Body of pancreas (tissue), 4 donors: ENCODE measurements at regions not wholly inside any gene's neighbourhood (a gene's known extent, or its start where the extent isn't known, plus 50 kb on each side); places are given as distances from the start of the nearest gene placed in this dataset.

Source experiments
- ATAC-seq: fragments of 150-250 bp; one replicate; pipeline ENCODE4 v1.9.1; 2016
- DNase-seq, 4 donors: peaks; one replicate each; pipeline ENCODE4 v3.0.0-alpha.2; 2019
- H3K27ac ChIP-seq, 4 donors: fragments of 200-600 bp; sonication (generic); 1 replicate in 3 of 4; 2 replicates in 1 of 4; pipeline versions ENCODE4 v1.5.1 to v1.6.1; 2016 to 2019; ENCODE audit warnings: mild to moderate bottlenecking in 1 of 4, mixed read lengths in 1 of 4, moderate library complexity in 1 of 4
- H3K27me3 ChIP-seq, 2 donors: fragments of 200-600 bp; sonication (generic); one replicate each; pipeline ENCODE4 v1.6.0; 2016; ENCODE audit warnings: mild to moderate bottlenecking in 1 of 2
- H3K36me3 ChIP-seq, 2 donors: fragments of 200-600 bp; sonication (generic); replicated peaks in 1 of 2; 2 replicates each; pipeline ENCODE4 v1.5.1; 2016; ENCODE audit warnings: low read depth in 2 of 2; ENCODE audit not compliant: insufficient read depth in 1 of 2
- H3K4me1 ChIP-seq: fragments of 200-600 bp; sonication (generic); one replicate; pipeline ENCODE4 v1.6.0; 2016
- H3K4me3 ChIP-seq, 2 donors: fragments of 200-600 bp; sonication (generic); 1 replicate in 1 of 2; 2 replicates in 1 of 2; pipeline ENCODE4 v1.5.1; 2016 to 2019
- H3K9me3 ChIP-seq, 3 donors: fragments of 200-600 bp; sonication (generic); 1 replicate in 2 of 3; 2 replicates in 1 of 3; pipeline ENCODE4 v1.5.1; 2016
- CTCF ChIP-seq, 7 experiments: fragments of 450-650 bp in 4 of 7; fragments of 200-600 bp in 3 of 7; sonication (generic) in 3 of 7; IDR thresholded peaks; one replicate each; pipeline ENCODE4 v1.5.1; 2016 to 2019; ENCODE audit warnings: antibody characterized with exemption in 7 of 7
- POLR2A ChIP-seq, 3 donors: fragments of 450-650 bp; IDR thresholded peaks; one replicate each; pipeline ENCODE4 v1.6.1; 2016; ENCODE audit warnings: antibody characterized with exemption in 3 of 3, mild to moderate bottlenecking in 2 of 3
- WGBS, 2 donors: methylation state at CpG; one replicate each; pipeline ENCODE4 v1.1.5; 2017; 5-methylcytosine and 5-hydroxymethylcytosine counted together
- intact Hi-C: fragments of 100-400 bp; cut with DNase I; formaldehyde crosslinking; loops from one replicate; pipeline ENCODE4 v1.15.1; 2023

- WGBS, 2 donors: 76 to 88% methylated on average over 1 of the region's 1 CpG
- no peak for TF ChIP-seq POLR2A (IDR thresholded peaks at IDR 0.05)
Observed at GRCh38 chr11:16448123-16448717, 91.9 kb upstream of the SOX6 start.

GRCh38 chr11:16441461-16441860 is 85.1 kb upstream of the SOX6 start:
- Histone ChIP-seq H3K27ac (no peak overlapping the region), H3K9me3 (no peaks in the 10 kb centered on the region), H3K4me1 (no peaks in the 10 kb centered on the region), H3K4me3 (no peak overlapping the region), H3K36me3 (no peaks in the 10 kb centered on the region), H3K27me3 (no peaks in the 10 kb centered on the region)
- DNase-seq: no peak
- WGBS, 2 donors: 85 to 86% methylated on average over 3 of the region's 3 CpGs
- no peak for TF ChIP-seq POLR2A (IDR thresholded peaks at IDR 0.05)
- TF ChIP-seq CTCF (IDR thresholded peaks at IDR 0.05): no peak
- intact Hi-C loops: no loop called here
- ATAC-seq: no peak

More at GRCh38 chr11:16448123-16448717, 91.9 kb upstream of the SOX6 start:
- Histone ChIP-seq H3K27ac (no peak overlapping the region), H3K4me3 (no peak overlapping the region), H3K9me3 (no peaks in the 10 kb centered on the region), H3K4me1 (no peaks in the 10 kb centered on the region), H3K36me3 (no peaks in the 10 kb centered on the region), H3K27me3 (no peaks in the 10 kb centered on the region)
- ATAC-seq (no peak), DNase-seq (no peak)
- intact Hi-C loops: no loop called here

GRCh38 chr11:16440136-16440535 is 83.8 kb upstream of the SOX6 start:
- no peaks in the 10 kb centered on the region for H3K27me3 ChIP-seq
- no peak overlapping the region for H3K4me3 ChIP-seq
- DNase-seq: no peak
- TF ChIP-seq CTCF (IDR thresholded peaks at IDR 0.05) (no peak), POLR2A (IDR thresholded peaks at IDR 0.05) (no peak)
- no peaks in the 10 kb centered on the region for H3K9me3 ChIP-seq
- no peaks in the 10 kb centered on the region for H3K36me3 ChIP-seq
- H3K27ac ChIP-seq: no peak overlapping the region
- intact Hi-C loops: no loop called here
- no peak for ATAC-seq
- 87 to 89% methylated on average over 5 of the region's 5 CpGs for WGBS, 2 donors
- H3K4me1 ChIP-seq: no peaks in the 10 kb centered on the region

GRCh38 chr11:16434036-16434435 is 77.7 kb upstream of the SOX6 start:
- ATAC-seq: no peak
- H3K4me1 ChIP-seq: no peaks in the 10 kb centered on the region
- H3K27ac ChIP-seq: no peak overlapping the region
- no peaks in the 10 kb centered on the region for H3K27me3 ChIP-seq
- TF ChIP-seq CTCF (IDR thresholded peaks at IDR 0.05) (no peak), POLR2A (IDR thresholded peaks at IDR 0.05) (no peak)
- no peaks in the 10 kb centered on the region for H3K36me3 ChIP-seq
- intact Hi-C loops: no loop called here
- WGBS, 2 donors: 24 to 36% methylated on average over 2 of the region's 2 CpGs
- H3K9me3 ChIP-seq: peaks cover 0 to 8% (median 0%) of the 10 kb centered on the region in 3 donors
- no peak for DNase-seq
- no peak overlapping the region for H3K4me3 ChIP-seq

- Histone ChIP-seq H3K9me3 (peaks cover 0 to 8% (median 0%) of the 10 kb centered on the region in 3 donors), H3K4me3 (no peak overlapping the region), H3K27ac (no peak overlapping the region), H3K27me3 (no peaks in the 10 kb centered on the region), H3K36me3 (no peaks in the 10 kb centered on the region), H3K4me1 (no peaks in the 10 kb centered on the region)
- intact Hi-C loops: no loop called here
- 94 to 95% methylated on average over 1 of the region's 1 CpG for WGBS, 2 donors
- TF ChIP-seq POLR2A (IDR thresholded peaks at IDR 0.05): no peak
- no peak for TF ChIP-seq CTCF (IDR thresholded peaks at IDR 0.05)
- DNase-seq (no peak), ATAC-seq (no peak)
Observed at GRCh38 chr11:16430674-16431073, 74.3 kb upstream of the SOX6 start.
